HG03565 (cell line): ENCODE measurements at regions not wholly inside any gene's neighbourhood (a gene's known extent, or its start where the extent isn't known, plus 50 kb on each side); places are given as distances from the start of the nearest gene placed in this dataset.
"Not testable (repeated sequence)": the region's sequence is repeated elsewhere in the genome, so short reads cannot be mapped to it uniquely, and the experiment has no call there.

Experiments
- ATAC-seq: cut with Tn5 transposase; IDR thresholded peaks from one replicate; pipeline ENCODE4 v1.9.1; 2021; ENCODE audit warnings: mild to moderate bottlenecking, moderate library complexity; ENCODE audit not compliant: unreplicated experiment

DNA sequence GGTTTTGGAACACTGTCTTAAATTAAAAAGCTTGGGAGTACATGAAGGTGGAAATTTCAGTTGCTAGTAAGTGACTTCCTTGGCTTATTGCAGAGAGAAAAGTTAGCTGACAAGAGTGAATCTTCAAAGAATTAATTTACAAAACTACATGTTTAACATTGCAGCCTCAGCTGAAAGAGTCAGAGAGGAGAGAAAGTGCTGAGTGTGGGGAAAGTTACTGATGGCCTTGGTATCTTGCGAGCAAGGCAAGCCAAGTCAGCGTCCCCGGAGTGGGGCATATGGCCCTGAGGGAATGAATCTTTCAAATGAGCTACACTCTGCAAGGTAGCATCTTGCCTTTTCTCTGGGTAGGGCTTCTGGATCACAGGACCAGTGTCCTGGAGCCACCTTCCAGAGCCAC, 131.3 kb downstream of the LPIN1 start:
- no peak for ATAC-seq

DNA sequence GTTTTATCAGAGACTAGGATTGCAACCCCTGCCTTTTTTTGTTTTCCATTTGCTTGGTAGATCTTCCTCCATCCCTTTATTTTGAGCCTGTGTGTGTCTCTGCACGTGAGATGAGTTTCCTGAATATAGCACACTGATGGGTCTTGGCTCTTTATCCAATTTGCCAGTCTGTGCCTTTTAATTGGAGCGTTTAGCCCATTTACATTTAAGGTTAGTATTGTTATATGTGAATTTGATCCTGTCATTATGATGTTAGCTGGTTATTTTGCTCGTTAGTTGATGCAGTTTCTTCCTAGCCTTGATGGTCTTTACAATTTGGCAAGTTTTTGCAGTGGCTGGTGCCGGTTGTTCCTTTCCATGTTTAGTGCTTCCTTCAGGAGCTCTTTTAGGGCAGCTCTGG, 138.8 kb downstream of the LPIN1 start:
- not testable (repeated sequence) for ATAC-seq

DNA sequence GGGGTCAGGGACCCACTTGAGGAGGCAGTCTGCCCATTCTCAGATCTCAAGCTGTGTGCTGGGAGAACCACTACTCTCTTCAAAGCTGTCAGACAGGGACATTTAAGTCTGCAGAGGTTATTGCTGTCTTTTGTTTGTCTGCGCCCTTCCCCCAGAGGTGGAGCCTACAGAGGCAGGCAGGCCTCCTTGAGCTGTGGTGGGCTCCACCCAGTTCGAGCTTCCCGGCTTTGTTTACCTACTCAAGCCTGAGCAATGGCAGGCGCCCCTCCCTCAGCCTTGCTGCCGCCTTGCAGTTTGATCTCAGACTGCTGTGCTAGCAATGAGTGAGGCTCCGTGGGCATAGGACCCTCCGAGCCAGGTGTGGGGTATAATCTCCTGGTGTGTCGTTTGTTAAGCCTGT, 140.5 kb downstream of the LPIN1 start:
- ATAC-seq, result not testable (repeated sequence)

DNA sequence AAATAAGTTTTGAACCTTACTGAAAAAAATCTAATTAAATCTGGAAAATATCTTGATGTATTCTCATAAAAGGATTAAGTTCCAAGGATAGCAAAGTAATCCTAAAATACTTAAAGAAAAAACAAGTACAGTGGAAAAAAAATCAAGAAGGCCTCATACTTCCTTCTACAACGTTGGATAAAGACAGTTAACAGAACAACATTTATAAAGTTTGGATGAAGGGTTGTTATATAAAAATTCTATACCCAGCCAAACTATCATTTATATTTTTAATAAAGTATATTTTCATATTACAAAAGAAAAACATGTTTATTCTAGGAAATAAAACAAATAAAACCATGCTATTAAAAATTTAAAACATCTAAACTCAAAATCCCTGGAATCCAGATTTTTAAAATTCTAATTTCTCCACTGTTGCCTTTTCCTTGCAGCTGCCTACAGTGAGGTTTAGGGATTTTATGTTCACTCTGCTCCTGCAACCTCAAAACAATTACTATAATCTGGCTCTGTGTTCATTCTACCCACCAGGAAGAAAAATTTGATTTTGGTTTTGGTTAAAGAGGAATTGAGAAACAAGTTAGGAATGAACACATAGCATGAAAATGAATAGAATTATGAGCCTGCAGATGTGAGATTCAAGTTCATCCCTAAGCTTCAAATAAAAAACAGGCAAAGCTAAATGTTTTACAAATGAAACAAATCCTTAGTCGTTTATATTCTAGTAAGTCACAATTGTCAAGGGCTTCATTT, 142.8 kb downstream of the LPIN1 start:
- ATAC-seq, result no peak

DNA sequence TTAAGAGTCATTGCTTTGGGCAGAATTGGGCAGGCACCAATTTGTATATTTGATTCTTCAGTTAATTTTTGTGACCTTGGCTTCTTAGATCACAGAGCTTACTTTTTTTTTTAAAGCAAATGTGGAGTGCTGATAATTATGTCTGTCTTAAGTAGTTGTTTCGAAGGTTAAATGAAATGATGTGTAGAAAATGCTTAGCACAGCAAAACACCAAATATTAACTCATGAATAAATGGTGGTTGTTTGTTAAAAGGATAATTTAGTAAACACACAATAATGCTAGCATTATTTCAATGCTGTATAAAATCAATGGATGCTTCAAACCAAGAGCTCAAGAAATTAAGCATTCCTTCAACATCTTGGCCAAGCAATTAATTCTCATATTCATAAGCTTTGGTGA, 143.4 kb downstream of the LPIN1 start:
- ATAC-seq, result no peak

DNA sequence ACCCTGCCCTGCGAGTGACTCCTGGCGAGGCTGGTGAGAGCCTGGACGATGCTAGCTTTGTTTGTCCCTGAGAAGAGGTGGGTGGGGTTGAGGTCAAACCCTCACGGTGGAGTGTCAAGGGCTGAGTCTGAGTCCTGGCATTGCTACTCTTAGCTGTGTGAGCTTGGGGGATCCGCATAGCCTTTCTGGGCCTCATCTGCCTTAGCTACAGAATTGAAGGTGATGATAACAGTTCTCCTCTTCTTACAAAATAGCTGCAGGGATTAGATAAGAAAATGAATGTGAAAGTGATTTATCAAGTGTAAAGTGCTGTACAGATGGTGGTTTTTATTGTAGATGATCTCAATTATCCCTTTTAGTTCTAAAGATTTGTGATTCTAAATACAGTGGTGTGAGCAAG, 144.6 kb downstream of the LPIN1 start:
- no peak for ATAC-seq

DNA sequence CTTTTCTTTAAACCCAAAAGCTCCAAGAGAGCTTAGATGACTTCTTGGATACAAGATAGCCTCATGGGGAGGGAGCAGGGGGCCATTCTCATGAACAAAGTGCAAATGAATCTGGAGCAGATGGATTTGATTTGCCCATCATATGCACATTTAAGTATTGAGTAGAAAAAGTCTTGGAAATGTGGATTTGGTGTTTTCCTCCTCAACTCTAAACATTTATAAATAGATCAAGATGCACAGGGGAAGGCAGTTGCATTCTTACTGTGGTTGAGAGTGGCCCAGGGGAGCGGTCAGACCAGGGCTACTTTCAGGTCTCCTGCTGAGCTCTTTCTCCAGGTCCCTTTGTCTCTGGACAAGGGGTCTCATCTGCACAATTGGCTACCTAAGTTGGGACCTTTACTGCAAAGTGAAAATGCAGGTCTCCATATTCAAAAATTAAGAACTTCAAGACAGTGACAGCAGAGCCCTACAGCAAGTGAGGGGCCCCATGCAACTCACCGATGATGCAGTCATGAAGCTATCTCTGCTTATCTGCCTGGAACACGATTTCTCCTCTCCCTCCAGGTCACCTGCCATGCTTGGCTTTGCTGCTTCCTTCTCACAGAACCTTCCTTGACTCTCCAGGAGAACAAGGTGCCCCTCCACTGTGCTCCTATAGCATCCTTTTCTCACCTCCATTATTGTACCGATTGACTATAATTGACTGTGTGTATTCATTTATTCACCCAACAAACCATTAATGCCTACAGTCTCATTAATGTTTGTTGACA, 145.4 kb downstream of the LPIN1 start:
- ATAC-seq, result no peak

DNA sequence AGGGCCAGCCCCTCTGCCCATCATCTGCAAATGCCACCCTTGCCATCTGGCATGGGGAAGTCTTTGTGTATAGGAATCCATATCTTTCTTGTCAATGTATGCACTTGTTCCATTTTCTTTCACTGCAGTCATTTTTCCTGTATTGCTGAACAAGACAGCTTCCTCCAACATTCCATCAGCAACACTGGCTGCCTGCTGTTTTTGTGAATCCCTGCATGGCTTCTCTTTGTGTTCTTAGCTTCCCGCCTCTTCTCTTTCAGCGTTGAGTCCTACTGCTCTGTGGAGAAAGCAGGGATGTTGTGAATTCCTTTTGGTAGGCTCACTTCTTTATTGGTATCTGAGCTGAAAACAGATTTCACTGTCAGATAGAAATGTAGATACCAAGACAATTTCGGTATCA, 150.0 kb downstream of the LPIN1 start:
- ATAC-seq, result no peak

DNA sequence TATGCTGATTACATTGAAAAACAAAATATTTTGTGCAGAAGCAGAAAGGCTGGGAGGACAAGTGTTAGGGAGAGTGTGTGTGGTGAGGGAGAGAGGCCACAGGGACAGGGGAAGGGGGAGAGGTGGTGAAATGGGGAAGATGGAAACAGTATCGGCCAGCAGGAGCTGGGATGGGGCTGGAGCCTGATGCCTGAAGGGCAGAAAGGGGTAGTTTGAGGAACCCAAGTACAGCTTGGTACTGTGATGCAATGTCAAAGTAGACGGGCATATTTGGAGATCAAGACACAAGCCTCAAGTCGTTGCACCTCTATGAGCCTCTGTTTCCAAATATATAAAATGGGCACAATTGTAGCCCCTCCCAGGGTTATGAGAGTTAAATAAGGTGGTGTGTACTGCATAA, 152.1 kb downstream of the LPIN1 start:
- ATAC-seq, result no peak

DNA sequence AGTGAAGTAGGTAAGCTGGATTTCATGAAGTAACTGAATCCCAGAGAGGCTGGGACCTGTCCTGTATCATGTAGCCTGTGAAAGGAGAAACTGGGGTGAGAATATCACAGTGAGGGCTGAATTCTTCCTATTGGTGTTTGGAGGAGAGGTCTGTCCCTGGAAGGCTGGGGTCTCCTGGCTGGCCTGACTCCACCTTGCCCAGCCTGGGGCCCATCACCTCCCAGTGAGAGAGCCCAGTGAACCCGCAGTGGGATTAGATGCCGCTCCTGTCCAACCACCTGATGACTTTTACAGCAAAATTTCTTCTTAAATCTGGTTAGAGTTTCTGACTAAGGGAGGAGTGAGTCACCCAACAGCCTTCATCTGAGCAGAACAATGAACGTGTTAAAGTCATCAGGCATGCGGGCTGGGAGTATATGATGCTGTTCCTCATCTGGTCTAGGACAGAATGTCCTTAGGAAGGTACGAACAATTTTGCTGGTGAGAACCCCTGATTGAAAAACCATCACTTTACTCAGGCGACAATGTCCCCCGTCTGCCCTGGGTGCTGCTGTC, 152.9 kb downstream of the LPIN1 start:
- no peak for ATAC-seq

DNA sequence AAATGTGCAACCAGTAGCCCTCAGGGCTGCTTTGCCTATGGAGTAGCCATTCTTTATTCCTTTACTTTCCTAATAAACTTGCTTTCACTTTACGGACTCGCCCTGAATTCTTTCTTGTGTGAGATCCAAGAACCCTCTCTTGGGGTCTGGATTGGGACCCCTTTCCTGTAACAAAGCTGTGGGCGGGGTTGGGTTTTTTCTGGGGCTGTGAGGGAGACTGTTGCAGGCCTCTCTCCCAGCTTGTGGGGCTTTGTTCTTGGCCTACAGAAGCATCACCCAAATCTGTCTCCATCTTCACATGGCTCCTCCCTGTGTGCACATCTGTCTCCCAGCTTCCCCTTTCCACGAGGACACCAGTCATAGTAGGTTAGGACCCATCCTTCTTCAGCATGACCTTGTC, 154.5 kb downstream of the LPIN1 start:
- not testable (repeated sequence) for ATAC-seq

DNA sequence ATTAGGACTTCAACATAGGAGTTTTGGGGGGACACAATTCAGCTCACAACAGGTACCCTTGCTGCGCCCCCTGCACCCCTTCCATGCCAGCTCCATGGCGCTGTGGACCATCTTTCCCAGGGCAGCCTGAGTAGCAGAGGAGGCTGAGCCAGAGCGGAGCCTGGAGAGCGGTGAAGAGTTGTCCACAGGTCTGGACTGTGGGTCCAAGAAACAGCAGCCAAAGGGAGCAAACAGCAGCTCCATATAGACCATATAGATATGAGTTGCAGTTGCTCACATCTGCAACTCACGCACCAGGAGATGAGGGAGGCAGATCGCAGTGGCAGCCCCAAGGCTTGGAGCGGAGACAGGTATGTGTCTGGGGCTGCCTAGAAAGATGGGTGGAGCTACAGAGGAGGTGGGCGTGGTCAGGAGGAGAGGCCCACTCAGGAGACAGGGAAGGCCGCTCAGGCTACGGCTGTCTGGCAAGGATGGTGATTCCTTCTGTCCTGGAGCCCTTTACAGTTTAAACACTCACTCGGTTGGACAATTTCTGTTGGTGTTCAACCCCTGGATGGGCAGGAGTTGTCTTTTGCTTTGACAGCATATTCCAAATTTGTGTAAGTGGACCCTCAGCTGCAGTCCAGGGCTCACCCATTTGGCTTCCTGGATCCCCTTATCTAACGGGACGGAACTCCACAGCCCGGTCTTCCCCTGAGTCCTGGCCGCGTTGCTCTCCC, 155.1 kb downstream of the LPIN1 start:
- no peak for ATAC-seq

DNA sequence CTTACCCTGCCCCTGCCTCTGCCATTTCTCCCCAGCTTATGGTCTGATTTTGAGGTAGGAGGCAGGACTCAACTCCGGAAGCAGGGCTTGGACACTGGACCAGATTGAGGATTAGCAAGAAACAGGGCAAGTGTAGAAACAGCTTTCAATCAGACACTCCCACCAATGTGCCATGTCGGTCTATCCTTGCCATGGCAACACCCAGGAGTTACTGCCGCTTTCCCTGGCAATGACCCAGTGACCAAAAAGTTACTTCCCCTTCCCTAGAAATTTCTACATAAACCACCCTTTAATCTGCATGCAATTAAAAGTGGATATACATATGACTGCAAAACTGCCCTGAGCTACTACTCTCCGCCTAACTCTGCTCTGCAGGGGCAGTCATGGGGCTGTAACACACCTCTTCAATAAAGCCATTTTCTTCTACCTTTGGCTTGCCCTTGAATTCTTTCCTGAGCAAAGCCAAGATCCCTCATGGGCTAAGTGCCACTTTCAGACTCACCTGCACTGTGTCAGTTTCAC, 156.7 kb downstream of the LPIN1 start:
- ATAC-seq, result no peak

DNA sequence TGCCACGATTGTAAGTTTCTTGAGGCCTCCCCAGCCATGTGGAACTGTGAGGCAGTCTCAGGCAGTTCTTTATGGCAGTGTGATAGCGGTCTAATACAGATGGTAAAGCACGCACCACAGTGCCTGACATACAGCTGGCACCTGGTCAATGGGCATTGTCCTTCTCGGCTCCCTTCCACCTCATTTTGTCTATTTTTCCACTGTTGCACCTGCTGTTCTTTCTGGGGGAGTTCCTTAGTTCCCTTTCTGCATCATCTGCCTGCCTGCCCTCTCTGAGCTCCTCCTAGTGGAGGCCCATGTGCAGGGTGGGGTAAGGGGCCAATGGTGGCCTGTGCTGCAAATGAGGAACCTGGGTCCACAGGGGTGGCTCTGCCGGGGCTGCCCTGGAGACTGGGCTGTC, 157.6 kb downstream of the LPIN1 start:
- ATAC-seq, result no peak

DNA sequence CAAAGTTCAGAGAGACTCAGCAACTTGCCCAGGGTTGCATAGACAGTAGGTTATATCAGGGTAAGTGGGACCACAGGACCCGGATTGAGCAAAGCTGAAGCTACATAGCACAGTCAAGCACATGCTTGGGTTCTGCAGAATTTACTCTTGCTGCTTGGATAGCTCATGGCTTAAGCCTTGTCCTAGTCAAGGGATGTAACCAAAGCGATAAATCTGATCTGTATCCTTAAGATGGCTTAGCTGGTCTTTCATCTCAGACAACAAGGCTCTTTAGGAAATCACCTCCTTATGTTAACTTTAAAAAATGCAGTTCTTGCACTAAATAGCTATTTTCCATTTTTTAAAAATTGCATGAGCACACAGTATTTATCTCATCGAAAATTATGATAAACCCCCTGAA, 158.5 kb downstream of the LPIN1 start:
- ATAC-seq, result no peak

DNA sequence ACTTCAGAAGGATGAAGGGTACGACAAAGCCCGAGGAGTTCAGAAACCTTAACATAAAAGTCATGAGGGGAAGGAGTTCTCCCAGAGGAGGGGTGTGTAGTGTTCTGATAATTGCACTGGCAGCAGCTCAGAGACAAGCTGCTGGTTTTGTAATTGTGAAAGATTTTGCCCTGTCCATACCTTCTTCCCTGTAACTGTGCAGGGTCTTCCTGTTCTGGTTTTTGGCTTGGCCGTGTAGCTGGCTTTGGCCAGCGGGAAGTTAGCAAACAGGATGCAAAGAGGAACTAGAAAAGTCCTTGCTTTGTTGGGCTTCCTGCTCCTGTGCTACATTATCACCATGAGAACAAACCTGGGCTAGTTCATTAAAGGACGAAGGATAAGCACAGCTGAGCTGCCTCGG, 160.8 kb downstream of the LPIN1 start:
- no peak for ATAC-seq

DNA sequence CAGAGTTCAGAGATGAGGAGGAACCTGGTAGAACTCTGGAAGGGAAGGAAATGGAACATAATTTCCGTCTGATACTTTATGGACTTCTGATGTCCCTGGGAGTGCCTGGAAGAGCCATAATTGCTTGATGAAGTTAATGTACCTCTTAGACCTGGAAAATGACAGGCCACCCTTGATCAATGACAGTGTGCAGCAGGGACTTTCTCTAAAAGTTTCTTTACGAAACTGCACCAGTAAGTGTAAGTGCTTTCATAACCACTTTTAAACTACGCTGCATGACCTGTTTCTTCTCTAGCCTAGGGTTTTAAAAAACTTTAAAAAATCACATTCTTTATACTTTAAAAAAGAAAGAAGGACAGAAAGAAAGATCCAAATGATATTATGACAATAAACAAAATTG, 164.5 kb downstream of the LPIN1 start:
- no peak for ATAC-seq

DNA sequence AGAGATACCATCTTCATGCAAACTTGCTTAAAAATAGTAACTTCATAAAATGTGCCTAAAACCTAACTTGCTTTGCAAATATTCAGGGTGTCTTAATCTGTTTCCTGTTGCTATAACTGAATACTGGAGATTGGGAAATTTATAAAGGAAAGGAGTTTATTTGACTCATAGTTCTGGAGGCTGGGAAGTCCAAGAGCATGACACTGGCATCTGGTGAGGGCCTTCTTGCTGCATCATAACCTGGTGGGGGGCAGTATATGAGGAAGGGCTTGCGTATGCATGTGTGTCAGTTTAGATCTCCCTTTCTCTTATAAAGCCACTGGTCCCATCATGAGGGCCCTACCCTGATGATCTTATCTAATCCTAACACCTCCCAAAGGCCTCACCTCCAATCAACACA, 166.5 kb downstream of the LPIN1 start:
- ATAC-seq, result no peak

DNA sequence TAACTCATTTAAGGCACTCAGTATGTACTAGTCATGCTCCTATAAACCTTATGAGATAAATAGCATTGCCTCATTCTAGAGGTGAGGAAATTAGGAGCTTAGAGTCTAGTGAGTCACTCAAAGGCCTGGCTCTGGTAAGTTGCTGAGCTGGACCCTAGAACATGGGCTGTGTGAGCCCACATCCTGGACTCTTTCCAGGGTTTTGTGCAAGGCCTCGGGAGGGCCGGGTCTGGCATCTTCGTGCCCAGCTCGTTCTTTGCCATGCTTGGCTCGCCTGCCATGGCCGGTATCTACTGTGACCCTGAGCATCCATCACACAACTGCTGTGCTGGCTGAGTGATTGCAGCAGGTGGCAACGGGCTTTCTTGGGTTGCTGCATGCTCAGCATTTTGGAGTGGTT, 168.0 kb downstream of the LPIN1 start:
- ATAC-seq, result no peak

DNA sequence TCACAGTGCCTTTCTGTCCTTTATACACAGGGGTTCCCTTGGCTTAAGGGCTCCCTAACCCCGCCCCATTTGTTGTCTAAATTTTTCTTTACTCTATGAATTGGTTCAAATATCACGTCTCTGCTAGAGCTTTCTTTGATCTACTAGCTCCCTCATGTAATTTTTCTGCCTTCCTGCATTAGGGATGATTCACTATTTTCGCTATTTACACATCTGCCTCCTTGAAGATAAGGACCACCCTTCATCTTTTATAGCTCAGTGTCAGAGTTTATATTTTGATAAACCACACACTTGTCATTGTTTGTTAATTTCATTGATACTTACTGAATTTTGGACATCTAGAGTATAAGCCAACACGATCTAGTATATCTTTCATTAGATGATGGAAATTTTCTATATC, 169.2 kb downstream of the LPIN1 start:
- no peak for ATAC-seq

DNA sequence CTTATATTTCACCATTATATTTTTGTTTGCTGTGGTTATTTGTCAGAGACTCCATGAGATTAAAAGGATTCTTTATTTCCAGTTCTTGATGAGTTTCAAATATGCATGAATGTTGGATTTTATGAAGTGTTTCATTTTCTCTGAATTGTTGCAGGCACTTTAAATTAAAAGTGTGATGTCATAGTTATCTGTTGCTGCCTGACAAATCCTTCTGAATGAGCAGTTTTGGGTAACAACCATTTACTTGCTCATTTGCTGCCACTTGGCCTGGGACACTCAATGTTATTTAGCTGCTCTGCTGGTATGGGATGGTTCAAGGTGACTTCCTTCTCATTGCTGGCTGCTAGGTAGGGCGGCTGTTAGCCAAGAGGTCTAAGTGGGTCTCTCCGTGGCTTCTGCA, 173.5 kb downstream of the LPIN1 start:
- ATAC-seq, result no peak
